H9 (cell line): ENCODE measurements at regions not wholly inside any gene's neighbourhood (a gene's known extent, or its start where the extent isn't known, plus 50 kb on each side); places are given as distances from the start of the nearest gene placed in this dataset.

Source experiments
- DNase-seq: peaks from one replicate; pipeline ENCODE4 v3.0.0-alpha.2; 2017
- H2AFZ ChIP-seq: one replicate; pipeline ENCODE4 v1.6.1; 2013; ENCODE audit warnings: mild to moderate bottlenecking, low read length, control low read depth, moderate library complexity
- H2AK5ac ChIP-seq: 2 replicates; pipeline ENCODE4 v1.6.1; 2013; ENCODE audit warnings: low read length, control low read depth, mixed read lengths; ENCODE audit not compliant: insufficient read length
- H2BK120ac ChIP-seq: one replicate; pipeline ENCODE4 v1.6.1; 2013; ENCODE audit warnings: low read depth, mild to moderate bottlenecking, low read length, control low read depth, inconsistent platforms; ENCODE audit not compliant: poor library complexity, severe bottlenecking
- H2BK12ac ChIP-seq: 2 replicates; pipeline ENCODE4 v1.6.1; 2013; ENCODE audit warnings: low read length, control low read depth, mixed read lengths, low read depth; ENCODE audit not compliant: insufficient read length
- H2BK15ac ChIP-seq: 2 replicates; pipeline ENCODE4 v1.6.1; 2013; ENCODE audit warnings: low read depth, low read length, control low read depth
- H2BK20ac ChIP-seq: one replicate; pipeline ENCODE4 v1.6.1; 2013; ENCODE audit warnings: low read depth, mild to moderate bottlenecking, low read length, control low read depth, inconsistent platforms; ENCODE audit not compliant: poor library complexity, severe bottlenecking
- H2BK5ac ChIP-seq: 2 replicates; pipeline ENCODE4 v1.6.1; 2013; ENCODE audit warnings: low read length, control low read depth, mixed read lengths; ENCODE audit not compliant: insufficient read length
- H3K14ac ChIP-seq: 2 replicates; pipeline ENCODE4 v1.6.1; 2013; ENCODE audit warnings: low read length, control low read depth; ENCODE audit not compliant: insufficient read depth
- H3K18ac ChIP-seq: 2 replicates; pipeline ENCODE4 v1.6.1; 2013; ENCODE audit warnings: low read depth, mild to moderate bottlenecking, mixed read lengths, low read length, control low read depth; ENCODE audit not compliant: insufficient read length
- H3K23ac ChIP-seq: 2 replicates; pipeline ENCODE4 v1.6.1; 2013; ENCODE audit warnings: low read length, control low read depth, mixed read lengths, low read depth; ENCODE audit not compliant: insufficient read length
- H3K23me2 ChIP-seq: 2 replicates; pipeline ENCODE4 v1.6.1; 2013; ENCODE audit warnings: low read depth, mild to moderate bottlenecking, mixed read lengths, low read length, control low read depth; ENCODE audit not compliant: insufficient read length, poor library complexity, severe bottlenecking
- H3K27ac ChIP-seq: 2 replicates; pipeline ENCODE4 v1.5.1; 2013; ENCODE audit warnings: low read length, control low read depth, mixed read lengths, low read depth; ENCODE audit not compliant: insufficient read length
- H3K27me3 ChIP-seq: 2 replicates; pipeline ENCODE4 v1.6.1; 2013; ENCODE audit warnings: low read length, control low read depth, inconsistent platforms; ENCODE audit not compliant: insufficient read depth
- H3K4ac ChIP-seq: 2 replicates; pipeline ENCODE4 v1.6.1; 2013; ENCODE audit warnings: low read depth, mild to moderate bottlenecking, control low read depth, inconsistent platforms, low read length, moderate library complexity
- H3K4me1 ChIP-seq: 2 replicates; pipeline ENCODE4 v1.6.1; 2013; ENCODE audit warnings: low read length, control low read depth, inconsistent platforms; ENCODE audit not compliant: insufficient read depth
- H3K4me2 ChIP-seq: 2 replicates; pipeline ENCODE4 v1.6.1; 2013; ENCODE audit warnings: low read length, control low read depth, mixed read lengths; ENCODE audit not compliant: insufficient read length, insufficient read depth
- H3K56ac ChIP-seq: 2 replicates; pipeline ENCODE4 v1.6.1; 2013; ENCODE audit warnings: low read depth, mild to moderate bottlenecking, mixed read lengths, low read length, control low read depth; ENCODE audit not compliant: insufficient read length
- H3K79me1 ChIP-seq: 2 replicates; pipeline ENCODE4 v1.6.1; 2013; ENCODE audit warnings: low read depth, mild to moderate bottlenecking, moderate library complexity, low read length, control low read depth, inconsistent platforms; ENCODE audit not compliant: insufficient read depth, poor library complexity, severe bottlenecking
- H3K79me2 ChIP-seq: 2 replicates; pipeline ENCODE4 v1.6.1; 2013; ENCODE audit warnings: low read length, control low read depth, inconsistent platforms; ENCODE audit not compliant: insufficient read depth
- H3K9ac ChIP-seq: 2 replicates; pipeline ENCODE4 v1.6.1; 2013; ENCODE audit warnings: low read length, control low read depth, mixed read lengths; ENCODE audit not compliant: insufficient read length; ENCODE audit errors: extremely low read depth
- H3K9me3 ChIP-seq: one replicate; pipeline ENCODE4 v1.6.1; 2013; ENCODE audit warnings: low read depth, low read length, inconsistent platforms; ENCODE audit not compliant: control insufficient read depth
- H3T11ph ChIP-seq: one replicate; pipeline ENCODE4 v1.6.1; 2013; ENCODE audit warnings: mild to moderate bottlenecking, low read length, control low read depth, inconsistent platforms
- H4K20me1 ChIP-seq: one replicate; pipeline ENCODE4 v1.6.1; 2013; ENCODE audit not compliant: control insufficient read depth, insufficient read length, insufficient read depth
- H4K5ac ChIP-seq: 2 replicates; pipeline ENCODE4 v1.6.1; 2013; ENCODE audit warnings: low read depth, mild to moderate bottlenecking, mixed read lengths, low read length, control low read depth; ENCODE audit not compliant: insufficient read length
- H4K8ac ChIP-seq: replicated peaks from 2 replicates; pipeline ENCODE4 v1.6.1; 2013; ENCODE audit warnings: low read length, control low read depth, mixed read lengths, low read depth; ENCODE audit not compliant: insufficient read length
- H4K91ac ChIP-seq: 2 replicates; pipeline ENCODE4 v1.6.1; 2013; ENCODE audit warnings: low read depth, mild to moderate bottlenecking, moderate library complexity, mixed read lengths, low read length, control low read depth; ENCODE audit not compliant: insufficient read length
- H3K27ac Mint-ChIP-seq, 3 experiments: 2 replicates in 2 of 3; 3 replicates in 1 of 3; pipeline ENCODE4 v1.8.0; 2020 to 2021; ENCODE audit warnings: mixed read lengths in 3 of 3, mild to moderate bottlenecking in 1 of 3, moderate library complexity in 1 of 3
- H3K27me3 Mint-ChIP-seq: 2 replicates; pipeline ENCODE4 v1.8.0; 2021; ENCODE audit warnings: low read depth, mild to moderate bottlenecking, moderate library complexity, mixed read lengths
- H3K36me3 Mint-ChIP-seq, 3 experiments: 2 replicates in 2 of 3; 3 replicates in 1 of 3; pipeline ENCODE4 v1.8.0; 2020 to 2021; ENCODE audit warnings: low read depth in 3 of 3, mixed read lengths in 3 of 3; ENCODE audit not compliant: insufficient read depth in 1 of 3
- H3K4me1 Mint-ChIP-seq, 2 experiments: 2 replicates each; pipeline ENCODE4 v1.8.0; 2020; ENCODE audit warnings: mixed read lengths in 2 of 2
- H3K4me3 Mint-ChIP-seq, 2 experiments: 2 replicates in 1 of 2; 3 replicates in 1 of 2; pipeline ENCODE4 v1.8.0; 2020 to 2021; ENCODE audit warnings: mild to moderate bottlenecking in 2 of 2, mixed read lengths in 2 of 2, moderate library complexity in 1 of 2
- H3K9me3 Mint-ChIP-seq, 2 experiments: 2 replicates in 1 of 2; 3 replicates in 1 of 2; pipeline ENCODE4 v1.8.0; 2020; ENCODE audit warnings: mild to moderate bottlenecking in 2 of 2, mixed read lengths in 2 of 2, moderate library complexity in 1 of 2
- WGBS: extraction: QIAGEN DNeasy Blood & Tissue Kit; methylation state at CpG from one replicate; pipeline ENCODE4 v1.1.7; 2013; ENCODE audit warnings: missing lambda C conversion rate, low lambda C conversion rate, mixed read lengths; ENCODE audit not compliant: insufficient read length; ENCODE audit errors: extremely low coverage; 5-methylcytosine and 5-hydroxymethylcytosine counted together
- TF ChIP-seq, protein P1 (sequence below): fragments of 200-600 bp; sonication (generic); conservative IDR thresholded peaks from 3 replicates; pipeline ENCODE4 v1.8.0; 2021; ENCODE audit warnings: antibody characterized with exemption, mild to moderate bottlenecking

DNA sequence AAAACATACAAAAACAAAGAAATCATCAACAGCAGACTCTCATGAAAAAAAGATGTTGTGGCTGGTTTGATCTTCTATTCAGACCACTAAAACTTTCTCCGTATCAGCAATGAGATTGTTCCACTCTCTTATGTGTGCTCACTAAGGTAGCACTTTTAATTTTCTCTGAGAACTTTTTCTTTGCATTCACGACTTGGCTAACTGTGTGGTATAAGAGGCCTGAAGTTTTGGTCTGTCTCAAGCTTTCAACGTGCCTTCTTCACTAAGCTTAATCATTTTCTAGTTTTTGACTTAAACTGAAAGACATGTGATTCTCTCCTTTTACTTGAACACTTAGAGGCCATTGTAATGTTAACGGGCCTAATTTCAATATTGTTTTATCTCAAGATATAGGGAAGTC is 1231.6 kb downstream of the SORCS3 start:
- Histone ChIP-seq H3K27me3 (no peaks in the 10 kb centered on the region), H3K4ac (no peak overlapping the region), H3T11ph (no peak overlapping the region), H2BK5ac (no peak overlapping the region), H3K4me2 (no peak overlapping the region), H3K79me2 (no peaks in the 10 kb centered on the region), H2BK120ac (no peak overlapping the region), H4K8ac (no peak overlapping the region), H4K91ac (no peak overlapping the region), H3K14ac (no peak overlapping the region), H2AFZ (no peak overlapping the region), H2BK20ac (no peak overlapping the region), H4K5ac (no peak overlapping the region), H2BK15ac (no peak overlapping the region), H3K23me2 (no peaks in the 10 kb centered on the region), H3K4me1 (no peaks in the 10 kb centered on the region), H3K56ac (no peak overlapping the region), H3K23ac (no peak overlapping the region), H3K9me3 (no peaks in the 10 kb centered on the region), H3K9ac (no peak overlapping the region), H3K18ac (no peak overlapping the region), H4K20me1 (no peaks in the 10 kb centered on the region), H2AK5ac (no peak overlapping the region), H2BK12ac (no peak overlapping the region), H3K79me1 (no peaks in the 10 kb centered on the region), H3K27ac (no peak overlapping the region)
- H3K36me3 Mint-ChIP-seq = peaks cover 6 to 17% (median 14%) of the 10 kb centered on the region in 3 experiments
- peaks cover 4 to 7% of the 10 kb centered on the region in 2 experiments for H3K4me1 Mint-ChIP-seq
- H3K27me3 Mint-ChIP-seq = no peaks in the 10 kb centered on the region; the same call in 1 of the 2 replicates
- H3K9me3 Mint-ChIP-seq = peaks cover 16 to 26% of the 10 kb centered on the region in 2 experiments
- no peak overlapping the region for H3K4me3 Mint-ChIP-seq
- no CpG with 5 or more reads among the region's 4 CpGs for WGBS
- H3K27ac Mint-ChIP-seq = no peak overlapping the region
- TF ChIP-seq, protein P1, sequence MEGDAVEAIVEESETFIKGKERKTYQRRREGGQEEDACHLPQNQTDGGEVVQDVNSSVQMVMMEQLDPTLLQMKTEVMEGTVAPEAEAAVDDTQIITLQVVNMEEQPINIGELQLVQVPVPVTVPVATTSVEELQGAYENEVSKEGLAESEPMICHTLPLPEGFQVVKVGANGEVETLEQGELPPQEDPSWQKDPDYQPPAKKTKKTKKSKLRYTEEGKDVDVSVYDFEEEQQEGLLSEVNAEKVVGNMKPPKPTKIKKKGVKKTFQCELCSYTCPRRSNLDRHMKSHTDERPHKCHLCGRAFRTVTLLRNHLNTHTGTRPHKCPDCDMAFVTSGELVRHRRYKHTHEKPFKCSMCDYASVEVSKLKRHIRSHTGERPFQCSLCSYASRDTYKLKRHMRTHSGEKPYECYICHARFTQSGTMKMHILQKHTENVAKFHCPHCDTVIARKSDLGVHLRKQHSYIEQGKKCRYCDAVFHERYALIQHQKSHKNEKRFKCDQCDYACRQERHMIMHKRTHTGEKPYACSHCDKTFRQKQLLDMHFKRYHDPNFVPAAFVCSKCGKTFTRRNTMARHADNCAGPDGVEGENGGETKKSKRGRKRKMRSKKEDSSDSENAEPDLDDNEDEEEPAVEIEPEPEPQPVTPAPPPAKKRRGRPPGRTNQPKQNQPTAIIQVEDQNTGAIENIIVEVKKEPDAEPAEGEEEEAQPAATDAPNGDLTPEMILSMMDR = no peak
- DNase-seq = no peak
